ENCODE measurements at regions not wholly inside any gene's neighbourhood (a gene's known extent, or its start where the extent isn't known, plus 50 kb on each side); places are given as distances from the start of the nearest gene placed in this dataset.
A peak's percentile ranks its signal among the peaks of the same experiment; 100 is the strongest.

DNA sequence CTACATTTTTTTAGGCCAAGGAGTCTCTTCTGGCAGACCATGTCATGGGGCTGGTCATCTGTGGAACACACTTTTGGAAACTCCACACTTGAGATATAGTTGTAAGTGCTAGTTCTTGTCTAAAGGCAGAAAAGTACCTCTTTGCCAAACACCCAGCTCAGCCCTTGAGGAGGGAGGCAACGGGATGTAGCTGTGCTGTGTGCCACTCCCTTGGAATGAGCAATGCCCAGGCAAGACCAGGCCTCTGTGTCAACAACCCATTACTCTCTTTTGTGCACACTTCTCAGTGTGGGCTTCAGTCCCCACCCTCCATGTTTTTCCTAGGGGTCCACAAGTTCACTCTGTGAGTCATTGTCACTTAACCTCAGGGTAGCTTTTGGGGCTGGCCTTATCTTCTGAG lies 528.3 kb upstream of the CFAP20DC start:
- DNase-seq = no peak

DNA sequence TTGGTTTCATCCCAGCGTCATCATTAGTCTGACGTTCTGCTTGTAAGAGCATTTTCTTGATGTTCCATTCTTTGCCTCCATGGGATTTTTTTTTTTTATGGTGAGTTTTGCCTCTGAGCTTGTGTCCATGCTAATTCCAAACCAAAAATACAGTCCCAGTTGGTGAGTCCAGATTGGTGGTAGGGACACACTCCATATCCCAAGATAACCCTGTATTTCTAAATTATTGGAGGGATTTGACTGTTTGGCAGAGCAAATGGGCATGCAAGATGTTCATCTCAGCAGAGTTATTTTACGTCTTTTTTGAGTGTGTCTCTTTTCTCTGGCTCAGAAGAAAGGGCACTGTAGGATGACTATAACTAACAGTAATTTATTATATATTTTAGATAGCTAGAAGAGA lies 526.8 kb upstream of the CFAP20DC start:
- DNase-seq = no peak

DNA sequence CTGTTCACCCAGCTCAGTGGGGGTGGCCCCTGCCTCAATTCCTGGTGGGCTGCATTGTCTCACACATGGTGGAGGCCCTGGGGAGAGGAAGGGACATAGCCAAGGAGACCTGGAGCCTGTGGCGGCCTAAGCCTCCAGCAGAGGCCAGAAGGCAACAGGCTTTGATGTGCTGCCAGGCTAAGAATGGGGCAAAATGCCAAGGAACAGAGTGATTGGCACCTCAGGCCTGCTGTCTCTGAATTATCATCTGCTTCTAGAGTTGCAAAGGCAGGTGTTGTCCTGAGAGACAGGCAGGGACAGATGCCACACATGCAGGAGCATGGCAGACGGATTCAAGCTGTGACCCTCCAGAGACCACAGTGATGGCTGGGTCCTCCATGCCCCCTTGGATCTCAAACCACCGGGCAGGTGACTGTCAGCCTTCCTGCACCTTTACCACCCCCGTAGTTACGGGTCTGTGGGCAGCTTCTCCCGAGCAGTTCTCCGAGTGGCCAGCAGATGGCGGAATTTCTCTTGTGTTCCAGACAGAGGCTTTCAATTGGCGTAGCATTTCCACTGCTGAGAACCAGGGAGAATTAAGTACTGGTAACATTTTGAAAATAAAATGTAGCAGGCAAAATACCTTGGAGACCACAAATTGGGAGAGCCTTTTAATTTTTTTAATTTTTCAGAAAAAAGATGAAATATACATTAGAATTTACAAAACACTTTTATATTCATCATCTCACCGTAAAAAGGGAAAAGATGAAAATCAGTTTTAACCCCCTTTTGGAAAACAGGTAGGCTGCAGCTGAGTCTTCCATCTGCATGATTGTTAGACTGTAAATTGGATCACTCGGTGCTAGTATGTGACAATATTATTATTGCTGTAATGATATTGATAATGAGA lies 525.5 kb upstream of the CFAP20DC start:
- peak; percentile 67 to 77 for DNase-seq

DNA sequence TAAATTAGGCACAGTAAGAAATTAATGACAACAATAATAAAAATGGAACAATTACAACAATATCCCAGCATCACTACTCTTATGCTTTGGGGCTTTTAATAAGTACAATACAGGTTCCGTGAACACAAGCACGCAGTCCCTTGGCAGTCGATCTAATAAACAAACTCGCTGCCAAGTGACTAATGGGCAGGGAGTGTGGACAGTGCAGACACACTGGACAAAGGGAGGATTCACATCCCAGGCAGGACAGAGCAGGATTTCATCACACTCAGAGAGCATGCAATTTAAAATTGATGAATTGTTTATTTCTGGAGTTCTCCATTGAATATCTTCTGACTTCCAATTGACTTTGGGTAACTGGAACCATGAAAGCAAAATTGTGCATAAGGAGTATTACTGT lies 524.1 kb upstream of the CFAP20DC start:
- DNase-seq = no peak

GRCh38 chr3:59572106-59572505 lies 522.3 kb upstream of the CFAP20DC start:
- no peak for DNase-seq

GRCh38 chr3:59570806-59571205 lies 521.0 kb upstream of the CFAP20DC start:
- DNase-seq = no peak

DNA sequence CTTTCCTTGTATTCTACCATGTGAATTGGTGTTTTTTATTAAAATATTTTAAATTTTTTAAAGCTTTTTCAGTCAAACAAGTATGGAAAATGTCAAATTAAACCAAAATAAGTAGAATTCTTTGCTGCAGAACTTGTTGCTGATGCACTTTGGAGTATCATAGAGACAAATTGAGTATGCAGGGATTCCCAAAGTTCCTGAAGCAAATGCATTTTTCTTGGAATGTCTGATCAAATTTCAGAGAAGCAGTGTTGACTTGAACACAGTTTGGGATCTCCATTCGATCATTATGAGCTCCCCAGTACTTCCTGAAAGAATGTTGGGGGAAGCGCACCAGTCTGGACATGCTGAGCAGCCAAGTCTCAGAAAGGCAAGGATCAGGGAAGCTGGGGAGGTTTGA lies 517.8 kb upstream of the CFAP20DC start:
- no peak for DNase-seq

DNA sequence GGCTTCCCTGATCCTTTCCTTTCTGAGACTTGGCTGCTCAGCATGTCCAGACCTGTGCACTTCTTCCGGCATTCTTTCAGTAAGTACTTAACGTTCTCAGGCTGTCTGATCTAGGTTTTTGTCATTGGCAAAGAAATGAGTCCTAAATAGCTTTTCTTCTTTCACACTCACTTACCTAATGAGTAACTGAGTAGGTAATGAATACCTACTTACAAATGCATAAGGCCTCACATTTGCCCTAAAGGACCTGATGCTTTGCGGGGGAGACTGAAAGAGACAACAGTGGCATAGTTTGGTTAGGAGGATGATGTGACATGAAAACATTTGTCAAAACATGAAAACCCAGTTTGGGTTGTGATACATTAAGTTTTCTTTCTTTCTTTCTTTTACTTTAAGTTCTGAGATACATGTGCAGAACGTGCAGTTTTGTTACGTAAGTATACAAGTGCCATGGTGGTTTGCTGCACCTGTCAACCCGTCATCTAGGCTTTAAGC lies 516.7 kb upstream of the CFAP20DC start:
- DNase-seq = no peak

GRCh38 chr3:59565125-59565524 lies 515.3 kb upstream of the CFAP20DC start:
- no peak for DNase-seq

DNA sequence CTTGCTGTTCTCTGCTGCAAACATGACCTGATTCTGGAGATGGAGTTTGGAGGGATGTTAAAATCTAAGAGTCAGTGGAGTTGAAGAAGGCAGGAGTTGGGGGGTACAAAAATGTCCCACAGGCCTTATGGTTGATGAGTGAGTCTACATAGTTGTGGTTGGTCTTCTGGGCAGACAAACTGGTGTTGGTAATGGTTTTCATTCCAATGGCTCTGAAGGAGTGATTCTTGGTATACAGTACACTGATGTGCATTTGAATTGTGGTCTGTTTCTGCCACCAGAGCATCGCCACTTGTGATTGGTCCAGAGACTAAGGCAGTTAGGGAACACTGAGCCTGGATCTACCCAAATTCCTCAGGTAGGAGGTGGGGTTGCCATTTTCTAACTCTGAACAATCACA lies 514.1 kb upstream of the CFAP20DC start:
- DNase-seq = no peak

DNA sequence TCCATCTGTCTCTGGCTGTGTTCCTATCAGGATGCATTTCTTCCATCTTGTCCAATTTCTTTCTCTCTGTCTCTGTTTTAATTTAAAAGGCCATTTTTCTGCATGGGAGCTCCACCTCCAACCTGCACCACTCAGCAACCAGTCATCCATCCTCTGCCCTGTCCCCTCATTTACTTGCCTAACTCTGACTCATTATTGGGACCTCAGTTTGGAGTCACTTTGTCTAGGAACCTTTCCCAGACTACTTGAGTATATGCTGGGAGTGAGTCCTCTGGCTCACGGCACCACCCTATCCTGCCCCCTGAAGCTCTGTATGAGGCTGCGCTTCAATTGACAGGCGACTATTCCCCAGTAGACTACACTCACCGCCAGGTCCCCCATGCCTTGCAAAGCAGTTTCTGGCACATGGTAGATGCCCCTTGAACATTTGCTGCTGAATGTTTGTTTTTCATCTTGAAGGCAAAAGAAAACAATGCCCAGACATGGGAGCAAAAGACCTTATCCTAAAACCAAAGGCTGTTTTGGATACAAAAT lies 513.3 kb upstream of the CFAP20DC start:
- DNase-seq = no peak

- peak; percentile 23 to 46 for DNase-seq
Observed at GRCh38 chr3:59559721-59560435, 510.1 kb upstream of the CFAP20DC start.

GRCh38 chr3:59558906-59559720 lies 509.3 kb upstream of the CFAP20DC start:
- no peak for DNase-seq

DNA sequence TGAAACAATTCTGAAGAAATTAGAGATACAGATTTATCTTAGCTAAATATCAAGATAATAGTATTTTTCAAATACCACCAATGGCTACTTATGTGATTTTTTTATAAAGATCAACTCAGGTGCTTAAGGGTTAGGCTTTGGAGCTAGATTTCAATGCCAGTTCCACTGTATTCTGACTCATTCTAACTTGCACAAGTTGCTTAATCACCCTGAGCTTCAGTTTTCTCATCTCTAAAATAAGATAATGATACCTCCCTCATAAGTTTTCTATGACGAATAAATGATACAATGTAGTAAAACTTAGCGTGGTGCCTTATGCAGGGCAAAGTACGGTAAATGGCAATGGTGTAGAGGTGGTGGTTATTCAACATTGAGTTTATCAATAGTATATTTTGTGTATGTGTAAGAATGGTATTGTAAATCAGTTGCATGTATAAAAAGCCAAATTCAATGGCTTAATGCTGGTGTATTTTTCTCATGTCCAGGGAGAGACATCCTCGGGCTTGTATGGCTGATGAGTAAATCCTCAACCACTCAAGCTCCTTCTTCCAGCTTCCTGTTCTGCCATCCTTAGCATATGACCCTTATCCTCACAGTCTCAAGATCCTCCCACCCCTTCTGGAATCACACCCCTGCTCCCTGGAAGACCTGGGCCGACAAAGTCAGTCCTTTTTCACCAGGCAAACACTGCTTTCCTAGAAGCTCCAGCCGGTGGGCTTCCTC lies 505.9 kb upstream of the CFAP20DC start:
- no peak for DNase-seq

GRCh38 chr3:59553076-59553475 lies 503.3 kb upstream of the CFAP20DC start:
- no peak for DNase-seq

- no peak for DNase-seq
Observed at GRCh38 chr3:59551834-59552233, 502.0 kb upstream of the CFAP20DC start.

DNA sequence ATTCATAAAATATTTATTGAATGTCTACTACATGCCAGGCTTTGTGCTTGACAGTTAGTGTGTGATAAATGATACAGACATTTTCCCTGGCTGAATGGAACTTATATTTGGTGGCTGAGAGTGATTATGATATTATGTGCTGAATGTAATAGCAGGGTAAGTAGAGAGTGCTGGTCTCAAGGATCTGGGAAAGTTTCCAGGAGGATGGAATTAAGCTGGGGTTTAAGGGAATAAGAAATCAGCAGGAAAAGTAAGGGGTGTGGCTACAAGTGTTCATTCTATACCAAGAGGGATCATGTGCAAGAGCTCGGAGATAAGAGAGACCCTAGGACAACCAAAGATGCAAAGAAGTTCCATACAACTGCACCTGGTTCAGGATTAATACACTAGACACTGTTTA lies 500.1 kb upstream of the CFAP20DC start:
- DNase-seq = no peak

DNA sequence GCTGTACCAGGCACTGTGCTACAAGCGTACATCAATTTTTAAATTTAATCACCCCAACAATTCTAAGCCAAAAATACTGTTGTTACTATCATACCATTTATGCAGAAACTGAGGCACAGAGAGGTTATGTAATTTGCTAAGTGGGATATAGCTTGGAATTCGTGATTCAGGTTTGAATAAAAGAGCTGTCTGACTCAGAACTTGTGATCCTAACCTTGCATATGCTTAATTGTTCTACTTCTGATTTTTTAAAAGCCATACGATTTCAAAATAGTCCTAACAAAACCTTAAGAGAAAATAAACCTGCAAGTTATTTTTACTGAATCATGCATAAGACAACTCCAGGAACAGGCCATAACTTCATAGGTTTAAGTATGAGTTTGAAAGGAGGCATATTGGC lies 498.0 kb upstream of the CFAP20DC start:
- no peak for DNase-seq

GRCh38 chr3:59546522-59546921 lies 496.7 kb upstream of the CFAP20DC start:
- no peak for DNase-seq

- DNase-seq = no peak
Observed at GRCh38 chr3:59545374-59545773, 495.5 kb upstream of the CFAP20DC start.

DNA sequence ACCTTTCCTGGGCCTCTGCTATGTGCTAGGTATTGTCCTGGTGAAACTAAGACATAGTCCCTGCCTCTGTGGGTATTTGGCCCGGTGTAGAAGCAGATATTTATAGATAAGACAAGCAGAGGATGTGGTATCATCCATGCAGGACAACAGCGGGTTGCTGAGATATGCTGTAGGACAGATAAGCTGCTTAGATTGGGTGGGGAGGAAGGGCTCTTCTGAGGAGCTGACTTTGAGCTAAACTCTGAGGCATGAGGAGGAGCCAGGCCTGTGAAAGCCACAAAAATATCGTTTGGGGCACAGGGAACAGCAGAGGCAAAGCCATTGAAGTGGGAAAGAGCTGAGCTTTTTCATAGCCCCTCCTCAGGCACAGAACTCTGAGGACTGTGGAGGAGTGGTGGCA lies 492.5 kb upstream of the CFAP20DC start:
- DNase-seq = no peak

DNA sequence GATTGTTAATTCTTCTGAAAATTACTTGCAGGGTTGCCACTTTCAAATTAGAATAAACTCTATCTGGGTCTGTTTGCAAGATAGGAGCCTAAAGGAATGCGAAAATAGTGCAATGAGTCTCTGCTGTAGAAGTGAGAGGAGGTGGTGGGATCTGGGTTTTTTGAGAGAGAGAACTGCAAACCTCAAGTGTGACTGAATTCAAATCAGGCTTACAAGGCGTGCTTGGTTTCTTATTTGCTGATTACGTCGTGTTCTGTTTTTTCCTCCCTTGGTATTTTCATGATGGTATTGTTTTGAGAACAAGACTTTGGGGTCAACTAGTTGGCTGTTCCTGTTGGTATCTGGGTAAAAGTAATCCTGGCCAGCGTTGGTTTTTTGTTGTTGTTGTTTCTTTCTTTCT lies 490.9 kb upstream of the CFAP20DC start:
- no peak for DNase-seq

Data from inflammatory macrophage (primary cell).